NCI-H524 treated with DMSO at 0.1 percent for 48 hours (cell line): ENCODE measurements at regions not wholly inside any gene's neighbourhood (a gene's known extent, or its start where the extent isn't known, plus 50 kb on each side); places are given as distances from the start of the nearest gene placed in this dataset.
"Not testable (repeated sequence)": the region's sequence is repeated elsewhere in the genome, so short reads cannot be mapped to it uniquely, and the experiment has no call there.

Source experiments
- DNase-seq: peaks from one replicate; lab custom pipeline; 2025; lab: John Stamatoyannopoulos, UW

DNA sequence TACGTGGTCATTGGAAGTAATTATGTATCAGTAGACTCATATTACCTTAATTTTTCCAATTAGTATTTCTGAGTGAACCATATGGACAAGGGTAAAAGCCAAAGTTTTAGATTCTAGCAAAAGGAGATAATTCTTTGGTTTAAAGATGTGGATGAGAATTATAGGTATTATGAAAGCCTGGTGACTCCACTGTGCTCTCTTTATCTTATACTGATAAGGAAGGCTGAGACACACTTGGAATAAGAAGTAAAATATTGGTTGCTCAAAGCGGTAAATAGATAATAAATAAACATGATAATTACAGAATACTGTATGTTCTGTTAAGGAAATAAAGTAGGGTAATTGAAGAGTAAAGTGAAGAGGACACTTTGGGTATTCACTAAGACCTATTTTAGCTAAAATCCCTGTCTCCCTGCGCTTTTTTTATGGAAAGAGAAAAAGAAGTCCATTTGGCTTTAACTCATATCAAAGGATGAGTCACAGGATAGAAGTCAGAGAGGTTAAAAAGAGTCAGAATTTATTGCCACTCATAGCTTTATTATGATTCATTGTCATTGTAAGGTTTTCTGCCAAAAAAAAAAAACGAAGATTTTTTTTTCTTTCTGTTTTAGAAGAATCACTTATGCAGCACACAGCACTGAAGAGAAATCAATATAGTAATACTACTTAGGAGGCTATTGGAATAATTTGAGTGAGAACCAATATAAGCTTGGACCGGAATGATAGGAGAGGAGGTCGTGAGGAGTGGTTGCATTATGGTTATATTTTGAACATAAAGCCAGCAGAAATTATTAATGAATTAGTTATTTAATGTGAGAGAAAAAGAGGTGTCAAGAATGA, 2463.1 kb downstream of the ARAP2 start:
- DNase-seq = no peak

DNA sequence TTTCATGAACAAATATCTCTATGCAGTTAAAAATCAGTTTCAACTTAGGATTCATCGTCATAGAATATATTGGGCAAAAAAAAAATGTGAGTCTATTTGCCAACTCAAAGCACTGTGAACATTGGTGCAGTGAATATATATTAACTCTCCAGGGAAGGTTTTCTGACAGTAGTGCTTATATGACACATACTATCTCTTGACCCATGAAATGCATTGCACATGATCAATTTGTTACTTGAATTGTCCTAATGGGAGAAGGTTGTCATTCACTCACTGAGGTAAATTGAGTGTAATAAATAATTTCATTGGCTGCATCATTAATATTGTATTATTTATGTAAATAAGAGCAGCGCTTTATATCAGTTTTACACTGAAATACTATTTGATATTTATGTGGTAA, 2458.5 kb downstream of the ARAP2 start:
- no peak for DNase-seq

DNA sequence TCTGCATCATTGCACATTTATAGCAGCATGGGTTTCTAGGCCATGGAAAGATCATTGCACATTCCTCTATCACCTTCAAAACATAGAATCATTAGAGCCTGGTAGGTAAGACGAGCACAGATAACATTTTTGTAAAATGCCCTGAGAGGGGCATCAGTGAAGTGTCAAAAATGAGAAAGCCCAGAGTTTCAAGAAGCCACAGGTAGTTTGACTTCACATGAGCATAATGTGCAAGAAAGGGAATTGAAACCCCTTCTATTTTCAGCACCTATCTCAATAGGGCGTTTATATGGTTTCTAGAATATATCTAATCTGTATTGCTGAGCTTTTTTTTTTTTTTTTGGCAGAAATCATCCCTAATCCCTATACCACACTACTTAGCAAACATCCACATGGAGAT, 2441.7 kb downstream of the ARAP2 start:
- DNase-seq = no peak

GRCh38 chr4:33825685-33826084, 2418.6 kb downstream of the ARAP2 start:
- no peak for DNase-seq

DNA sequence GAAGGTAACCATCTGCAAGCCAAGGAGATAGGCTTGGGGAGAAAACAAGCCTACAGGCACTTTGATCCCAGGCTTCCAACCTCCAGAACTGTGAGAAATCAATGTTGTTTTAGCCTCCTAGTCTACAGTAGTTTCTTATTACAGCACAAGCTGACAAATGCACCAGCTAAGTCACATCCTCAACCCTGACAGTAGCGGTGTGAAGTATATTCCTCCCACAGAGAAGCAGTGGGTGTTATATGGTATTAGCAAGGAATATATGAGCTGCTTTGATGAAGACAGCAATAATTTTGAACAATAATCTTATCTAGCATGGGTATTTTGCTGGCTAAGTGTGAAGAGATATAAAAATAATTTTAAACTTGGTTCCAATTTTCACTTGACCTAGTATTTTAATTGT, 2415.0 kb downstream of the ARAP2 start:
- DNase-seq = not testable (repeated sequence)

DNA sequence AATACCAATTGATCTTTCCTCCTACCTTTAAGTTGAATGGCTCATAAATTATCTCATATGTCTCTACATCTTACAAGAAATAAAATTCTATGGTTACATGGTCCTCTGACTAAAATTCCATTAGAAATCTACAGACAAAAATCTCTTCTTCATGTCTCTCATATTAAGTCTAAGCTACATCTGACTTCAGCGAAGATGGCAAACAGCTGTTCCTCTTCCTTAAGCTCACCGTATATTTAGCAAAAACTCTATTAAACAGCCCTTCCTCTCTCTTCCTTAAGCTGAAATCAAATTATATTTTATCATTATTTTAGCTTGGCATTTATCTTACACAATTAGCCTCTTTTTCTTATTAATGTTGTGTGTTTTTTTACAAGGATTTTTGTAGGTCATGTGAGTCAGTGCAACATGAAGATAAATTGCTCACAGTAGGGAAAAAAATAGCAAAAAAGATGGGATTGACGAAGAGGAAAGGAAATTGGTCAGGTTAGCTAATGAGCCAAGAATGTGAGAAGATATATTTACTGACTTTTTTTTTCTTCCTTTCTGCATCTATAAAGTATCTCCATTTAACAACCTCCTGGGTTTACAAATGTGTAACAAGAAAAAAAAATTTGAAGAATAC, 2412.8 kb downstream of the ARAP2 start:
- DNase-seq = no peak

- not testable (repeated sequence) for DNase-seq
Measured at GRCh38 chr4:33835764-33836163, 2408.6 kb downstream of the ARAP2 start.

DNA sequence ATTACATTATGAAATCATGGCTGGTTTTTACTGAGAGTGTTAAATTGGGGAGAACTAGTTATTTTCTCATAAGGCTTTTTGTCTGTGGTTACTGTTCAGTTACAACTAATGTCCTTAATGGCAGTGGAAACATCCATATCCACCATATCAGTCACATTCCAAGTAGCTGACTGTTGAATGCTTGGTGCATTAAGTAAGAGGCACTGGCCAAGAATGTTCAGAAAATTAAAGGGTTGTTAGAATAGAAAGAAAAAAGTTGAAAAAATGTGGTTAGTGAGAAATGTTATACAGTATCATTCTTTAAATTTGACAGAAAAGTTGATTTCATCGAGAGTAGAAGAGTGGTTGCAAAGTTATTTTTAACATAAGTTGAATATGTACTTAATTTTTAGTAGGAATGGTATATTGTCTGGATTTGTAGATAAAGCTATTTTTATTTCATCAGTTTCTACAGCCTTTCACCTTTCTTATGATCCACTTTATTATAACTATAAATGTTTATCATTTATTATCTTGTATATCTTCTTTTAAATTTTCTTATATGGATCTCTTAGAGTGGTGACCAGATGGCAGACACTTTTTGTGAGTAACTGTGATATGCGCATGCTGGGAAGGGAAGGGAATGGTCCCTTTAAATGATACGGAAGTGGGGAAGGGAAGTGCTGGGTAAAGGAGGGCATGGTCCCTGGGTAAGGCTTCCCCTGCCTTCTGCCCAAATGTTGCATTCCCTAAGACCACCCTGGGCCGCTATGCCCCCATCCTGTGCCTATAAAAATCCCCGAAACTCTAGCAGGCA, 2407.1 kb downstream of the ARAP2 start:
- DNase-seq = no peak

DNA sequence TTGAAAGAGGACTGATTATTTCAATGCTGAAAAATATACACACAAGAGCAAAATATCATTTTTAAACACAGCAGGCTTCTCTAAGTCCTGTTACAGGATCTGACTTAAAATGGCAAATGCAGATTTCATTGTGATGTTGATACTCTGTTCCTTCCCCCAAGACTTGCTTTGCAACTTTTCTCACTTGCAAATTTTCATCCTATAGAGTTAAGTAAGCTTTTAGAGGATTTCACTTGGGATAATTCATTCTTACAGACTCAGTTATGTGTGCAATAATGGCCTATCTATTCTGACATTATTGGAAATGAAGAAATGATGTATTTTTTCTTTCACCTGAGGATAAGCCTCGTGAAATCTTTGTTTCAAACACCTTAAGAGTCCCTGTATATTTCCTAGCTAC, 2403.2 kb downstream of the ARAP2 start:
- no peak for DNase-seq

GRCh38 chr4:33850371-33850902, 2393.9 kb downstream of the ARAP2 start:
- DNase-seq = no peak

DNA sequence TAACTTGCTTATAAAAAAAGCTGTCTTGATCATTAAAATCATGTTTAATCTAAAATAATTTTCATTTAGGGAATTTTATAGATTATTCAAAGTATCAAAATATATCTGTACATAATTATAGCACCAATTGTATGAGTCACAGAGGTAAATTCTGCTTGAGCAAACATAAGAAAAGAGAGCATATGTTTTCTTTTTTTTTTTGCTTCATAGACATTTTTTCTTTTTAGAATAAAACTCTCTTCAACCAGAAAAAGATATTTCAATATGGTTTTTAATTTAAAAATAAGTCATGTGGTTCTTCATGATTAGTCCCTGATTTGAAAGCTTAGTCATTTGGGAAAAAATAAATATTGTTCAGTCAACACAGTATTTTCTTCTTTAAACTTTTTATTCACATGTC, 2390.6 kb downstream of the ARAP2 start:
- DNase-seq = not testable (repeated sequence)

- no peak for DNase-seq
Measured at GRCh38 chr4:33864290-33864859, 2379.9 kb downstream of the ARAP2 start.

DNA sequence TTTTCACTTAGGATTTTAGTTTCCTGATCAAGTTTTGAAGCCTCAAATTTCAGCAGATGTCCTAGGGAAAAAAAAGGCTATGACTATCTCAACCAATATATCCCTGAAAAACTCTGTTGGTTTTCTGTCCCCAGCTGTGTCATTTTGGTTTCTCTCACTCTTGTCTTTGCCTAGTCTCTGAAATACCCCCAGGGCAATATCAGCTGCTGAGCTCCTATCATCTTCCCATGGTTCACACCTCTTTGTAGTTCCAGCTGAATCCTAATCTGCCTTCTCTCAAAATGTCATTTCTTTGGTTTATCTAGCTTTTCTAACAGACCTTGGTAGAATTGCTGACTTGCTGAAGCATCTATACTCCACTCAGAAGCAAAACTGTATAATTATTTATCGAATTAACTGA, 2370.5 kb downstream of the ARAP2 start:
- DNase-seq = no peak

DNA sequence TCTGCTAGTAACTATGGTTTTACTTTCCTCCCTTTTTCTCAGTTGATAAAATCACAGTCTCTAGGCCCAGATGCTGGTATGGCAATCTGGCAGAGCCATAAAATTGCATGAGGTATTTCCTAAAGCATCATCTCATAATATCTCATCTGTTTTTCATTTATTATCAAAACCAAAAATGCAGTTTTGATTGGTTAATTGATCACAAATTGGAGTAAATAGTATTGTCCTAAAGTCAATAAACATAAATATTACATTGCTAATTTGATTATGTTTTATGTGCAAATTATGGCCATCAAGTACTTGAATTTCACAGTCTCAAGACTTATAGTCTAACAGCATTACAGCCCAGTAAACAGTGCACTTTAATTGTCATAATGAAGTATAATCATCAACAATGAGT, 2365.6 kb downstream of the ARAP2 start:
- no peak for DNase-seq

- no peak for DNase-seq
Measured at GRCh38 chr4:33881176-33881575, 2363.1 kb downstream of the ARAP2 start.

- DNase-seq = no peak
Measured at GRCh38 chr4:33882246-33882990, 2361.9 kb downstream of the ARAP2 start.

GRCh38 chr4:33883111-33883510, 2361.2 kb downstream of the ARAP2 start:
- DNase-seq = no peak

DNA sequence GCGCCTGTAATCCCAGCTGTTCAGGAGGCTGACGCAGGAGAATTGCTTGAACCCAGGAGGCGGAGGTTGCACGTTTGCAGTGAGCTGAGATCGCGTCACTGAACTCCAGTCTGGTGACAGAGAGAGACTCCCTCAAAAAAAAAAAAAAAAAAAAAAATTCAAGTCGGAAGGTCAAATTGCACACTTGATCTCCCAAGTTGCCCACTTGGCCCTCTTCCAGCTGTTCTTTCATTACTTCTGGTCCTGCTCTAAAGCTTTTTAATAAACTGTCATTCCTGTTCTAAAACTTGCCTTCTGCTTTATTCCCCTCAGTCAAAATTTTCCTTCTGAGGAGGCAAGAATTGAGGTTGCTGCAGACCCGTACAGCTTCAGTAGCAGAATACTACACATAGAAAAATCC, 2358.0 kb downstream of the ARAP2 start:
- DNase-seq = peak; percentile 40

GRCh38 chr4:33890841-33891240, 2353.5 kb downstream of the ARAP2 start:
- no peak for DNase-seq

DNA sequence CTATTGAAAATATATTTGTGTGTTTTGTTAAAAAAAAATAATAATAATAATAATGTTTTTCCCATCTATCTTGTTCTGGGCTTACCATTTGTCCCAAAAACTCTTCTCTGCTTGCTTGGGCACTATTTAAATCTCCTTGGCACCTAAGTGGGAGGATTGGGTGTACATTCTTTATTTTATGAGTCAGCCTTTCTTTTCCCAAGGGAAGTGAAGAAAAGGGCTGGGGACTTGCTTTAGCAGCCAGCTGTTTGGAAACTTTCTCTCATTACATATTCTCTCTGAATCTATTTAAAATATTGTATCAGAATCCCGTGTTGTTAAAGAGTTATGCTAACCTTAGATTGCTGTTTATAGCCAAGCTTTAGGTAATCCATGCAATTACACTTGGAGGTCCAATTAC, 2332.4 kb downstream of the ARAP2 start:
- no peak for DNase-seq

DNA sequence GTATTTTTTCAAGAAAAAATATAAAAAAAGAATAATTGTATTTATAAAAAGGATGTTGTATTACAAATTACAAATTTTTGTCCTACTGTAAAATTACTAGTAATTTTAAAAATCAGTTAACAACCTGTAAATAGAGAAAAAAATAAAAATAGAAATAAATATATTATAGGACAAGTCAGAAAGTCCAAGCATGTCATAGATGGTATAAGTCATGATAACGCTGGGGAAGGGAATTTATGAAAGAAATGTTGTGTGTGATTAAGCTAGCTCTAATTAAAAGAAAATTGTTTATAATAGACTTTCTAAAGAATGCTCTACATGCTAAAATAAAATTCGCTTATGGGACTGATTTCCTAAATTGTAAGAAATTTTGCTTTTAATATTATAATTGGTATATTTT, 2329.9 kb downstream of the ARAP2 start:
- no peak for DNase-seq

DNA sequence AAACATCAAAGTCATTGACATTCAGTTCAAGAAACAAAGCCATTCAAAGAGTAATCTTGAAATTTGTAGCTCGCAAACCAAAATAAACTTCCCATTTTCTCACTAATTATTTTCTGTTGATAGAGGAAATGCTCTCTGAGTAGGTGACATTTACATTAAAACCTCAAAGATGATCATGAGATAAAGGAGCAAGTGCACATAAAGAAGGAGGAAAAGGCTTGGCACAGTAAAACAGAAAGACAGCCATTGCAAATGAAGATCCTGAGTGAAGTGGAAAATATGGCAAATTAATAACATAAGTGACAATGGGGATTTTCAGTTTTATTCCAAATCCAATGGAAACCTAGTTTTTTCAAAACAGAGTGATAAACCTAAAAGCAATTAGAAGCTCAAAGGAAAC, 2320.8 kb downstream of the ARAP2 start:
- DNase-seq = no peak
